HCT116 (cell line): ENCODE measurements at regions not wholly inside any gene's neighbourhood (a gene's known extent, or its start where the extent isn't known, plus 50 kb on each side); places are given as distances from the start of the nearest gene placed in this dataset.

Source experiments
- ATAC-seq: fragments of 200-7000 bp; cut with Tn5 transposase; 2 replicates; pipeline ENCODE4 v1.9.1; 2020; ENCODE audit warnings: mild to moderate bottlenecking, moderate library complexity
- BruUV-seq: library from RNA; stranded (reverse); fragments of 400-500 nt; replicated peaks from 2 replicates; lab custom pipeline; 2021; lab: Mats Ljungman, UMichigan
- CTCF ChIA-PET: fragments of 300-600 bp; sonication (Branson Sonifier 250); formaldehyde crosslinking; loops from one replicate; lab custom pipeline; 2021; ENCODE audit warnings: antibody characterized with exemption; lab: Charles Lee
- POLR2A ChIA-PET: fragments of 300-600, 350-600 bp; sonication (Branson Sonifier 250); formaldehyde crosslinking; loops from one replicate; lab custom pipeline; 2021; ENCODE audit warnings: antibody characterized with exemption; lab: Charles Lee
- RAD21 ChIA-PET, 2 experiments: fragments of 300-600 bp; sonication (Branson Sonifier 250); formaldehyde crosslinking; loops; one replicate each; lab custom pipeline; 2023; ENCODE audit warnings: low total read pairs in 2 of 2; ENCODE audit not compliant: uncharacterized antibody in 2 of 2, unreplicated experiment in 2 of 2, low non-redundant PET in 1 of 2; lab: Charles Lee
- DNase-seq: peaks from one replicate; pipeline ENCODE4 v3.0.0-alpha.2; 2010; ENCODE audit warnings: low read depth, low spot score
- H2AFZ ChIP-seq: fragments of 200-600 bp; shearing (Covaris generic), sonication (generic); 2 replicates; pipeline ENCODE4 v1.6.1; 2017; ENCODE audit warnings: low read depth, mixed run types, mixed read lengths, antibody characterized with exemption, low read length; ENCODE audit not compliant: poor library complexity, severe bottlenecking
- H3K27ac ChIP-seq: 2 replicates; pipeline ENCODE4 v1.5.1; 2012; ENCODE audit warnings: low read depth, low read length
- H3K27me3 ChIP-seq: fragments of 200-600 bp; sonication (generic); 2 replicates; pipeline ENCODE4 v1.6.1; 2016; ENCODE audit warnings: mixed run types, low read length, mixed read lengths; ENCODE audit not compliant: insufficient read depth
- H3K36me3 ChIP-seq, 2 experiments: fragments of 200-500 bp in 1 of 2; fragments of 200-600 bp in 1 of 2; sonication (Bioruptor generic) in 1 of 2; sonication (generic) in 1 of 2; 2 replicates each; pipeline versions ENCODE4 v1.5.1 to v1.6.1; 2014 to 2016; ENCODE audit warnings: low read length in 2 of 2, inconsistent platforms in 1 of 2, mixed read lengths in 1 of 2, mixed run types in 1 of 2; ENCODE audit not compliant: insufficient read depth in 2 of 2, control insufficient read depth in 1 of 2
- H3K4me1 ChIP-seq, 2 experiments: fragments of 200-600 bp in 1 of 2; sonication (generic) in 1 of 2; 2 replicates each; pipeline versions ENCODE4 v1.5.1 to v1.6.1; 2012 to 2017; ENCODE audit warnings: low read length in 2 of 2, inconsistent platforms in 1 of 2, mild to moderate bottlenecking in 1 of 2, mixed read lengths in 1 of 2, mixed run types in 1 of 2, moderate library complexity in 1 of 2; ENCODE audit not compliant: insufficient read depth in 2 of 2, control insufficient read depth in 1 of 2
- H3K4me2 ChIP-seq: fragments of 200-600 bp; sonication (generic); 2 replicates; pipeline ENCODE4 v1.6.1; 2017; ENCODE audit warnings: mixed run types, low read length, mixed read lengths
- H3K4me3 ChIP-seq, 2 experiments: fragments of 200-600 bp in 1 of 2; sonication (generic) in 1 of 2; replicated peaks in 1 of 2; 2 replicates each; pipeline ENCODE4 v1.5.1; 2011 to 2016; ENCODE audit warnings: low read length in 2 of 2, control low read depth in 1 of 2, low read depth in 1 of 2, mild to moderate bottlenecking in 1 of 2, mixed read lengths in 1 of 2, mixed run types in 1 of 2
- H3K79me2 ChIP-seq: fragments of 200-600 bp; sonication (generic); 2 replicates; pipeline ENCODE4 v1.6.1; 2017; ENCODE audit warnings: mild to moderate bottlenecking, mixed run types, low read length, moderate library complexity, mixed read lengths; ENCODE audit not compliant: insufficient read depth
- H3K9ac ChIP-seq: fragments of 200-600 bp; sonication (generic); 2 replicates; pipeline ENCODE4 v1.6.1; 2016; ENCODE audit warnings: low read length, mixed read lengths
- H3K9me2 ChIP-seq: fragments of 200-600 bp; sonication (generic), shearing (Covaris generic); 2 replicates; pipeline ENCODE4 v1.6.1; 2017; ENCODE audit warnings: mixed run types, mild to moderate bottlenecking, moderate library complexity; ENCODE audit not compliant: insufficient read depth
- H3K9me3 ChIP-seq, 2 experiments: fragments of 200-500 bp in 1 of 2; fragments of 200-600 bp in 1 of 2; sonication (Bioruptor generic) in 1 of 2; sonication (generic) in 1 of 2; 2 replicates each; pipeline ENCODE4 v1.6.1; 2014 to 2017; ENCODE audit warnings: low read length in 2 of 2, mixed read lengths in 2 of 2, inconsistent platforms in 1 of 2, low read depth in 1 of 2, mild to moderate bottlenecking in 1 of 2, mixed run types in 1 of 2, moderate library complexity in 1 of 2; ENCODE audit not compliant: control insufficient read depth in 1 of 2, insufficient read depth in 1 of 2
- H4K20me1 ChIP-seq: fragments of 200-600 bp; sonication (generic), shearing (Covaris generic); 2 replicates; pipeline ENCODE4 v1.6.1; 2017; ENCODE audit warnings: mixed run types, mild to moderate bottlenecking, moderate library complexity; ENCODE audit not compliant: insufficient read depth
- ATF3 ChIP-seq: IDR thresholded peaks from 2 replicates; pipeline ENCODE4 v1.6.1; 2012
- CBX3 ChIP-seq: IDR thresholded peaks from 2 replicates; pipeline ENCODE4 v1.6.1; 2012; ENCODE audit warnings: low read depth
- CEBPB ChIP-seq: IDR thresholded peaks from 2 replicates; pipeline ENCODE4 v1.6.1; 2012; ENCODE audit warnings: low read depth
- CTCF ChIP-seq, 3 experiments: fragments of 200-600 bp in 1 of 3; sonication (generic) in 1 of 3; IDR thresholded peaks in 2 of 3; conservative IDR thresholded peaks in 1 of 3; 2 replicates each; pipeline ENCODE4 v1.5.1; 2012 to 2017; ENCODE audit warnings: low read depth in 2 of 3, low read length in 2 of 3, antibody characterized with exemption in 1 of 3, borderline replicate concordance in 1 of 3, control low read depth in 1 of 3, mild to moderate bottlenecking in 1 of 3, mixed read lengths in 1 of 3, mixed run types in 1 of 3, moderate library complexity in 1 of 3; ENCODE audit not compliant: insufficient read depth in 1 of 3
- ELF1 ChIP-seq: IDR thresholded peaks from 2 replicates; pipeline ENCODE4 v1.6.1; 2012; ENCODE audit warnings: low read depth, borderline replicate concordance
- EZH2 ChIP-seq: fragments of 200-600 bp; sonication (generic); IDR thresholded peaks from 2 replicates; pipeline ENCODE4 v1.6.1; 2017; ENCODE audit warnings: antibody characterized with exemption, mixed run types
- EZH2phosphoT487 ChIP-seq: fragments of 200-600 bp; IDR thresholded peaks from 2 replicates; pipeline ENCODE4 v1.6.1; 2018; ENCODE audit warnings: antibody characterized with exemption, borderline replicate concordance
- FOSL1 ChIP-seq: IDR thresholded peaks from 2 replicates; pipeline ENCODE4 v1.6.1; 2012; ENCODE audit warnings: low read depth
- JUND ChIP-seq: IDR thresholded peaks from 2 replicates; pipeline ENCODE4 v1.6.1; 2012
- MAX ChIP-seq: IDR thresholded peaks from 2 replicates; pipeline ENCODE4 v1.6.1; 2012
- POLR2AphosphoS5 ChIP-seq: IDR thresholded peaks from 2 replicates; pipeline ENCODE4 v1.6.1; 2011; ENCODE audit warnings: mild to moderate bottlenecking, low read depth, low read length, moderate library complexity
- REST ChIP-seq: IDR thresholded peaks from 2 replicates; pipeline ENCODE4 v1.6.1; 2012; ENCODE audit warnings: low read depth
- SIN3A ChIP-seq: IDR thresholded peaks from 2 replicates; pipeline ENCODE4 v1.6.1; 2012; ENCODE audit warnings: low read depth
- SP1 ChIP-seq: IDR thresholded peaks from 2 replicates; pipeline ENCODE4 v1.6.1; 2012; ENCODE audit warnings: low read depth
- SRF ChIP-seq: IDR thresholded peaks from 2 replicates; pipeline ENCODE4 v1.6.1; 2012; ENCODE audit warnings: low read depth
- TCF7L2 ChIP-seq: IDR thresholded peaks from 2 replicates; pipeline ENCODE4 v1.7.0; 2011; ENCODE audit warnings: borderline replicate concordance, inconsistent platforms; ENCODE audit not compliant: insufficient read depth, insufficient read length; ENCODE audit errors: extremely low read depth
- YY1 ChIP-seq: IDR thresholded peaks from 2 replicates; pipeline ENCODE4 v1.6.1; 2011; ENCODE audit warnings: low read length, low read depth, moderate library complexity, mild to moderate bottlenecking; ENCODE audit not compliant: insufficient replicate concordance; ENCODE audit errors: extremely low read depth
- ZBTB33 ChIP-seq: IDR thresholded peaks from 2 replicates; pipeline ENCODE4 v1.6.1; 2011; ENCODE audit warnings: mild to moderate bottlenecking, low read length, moderate library complexity; ENCODE audit not compliant: insufficient replicate concordance; ENCODE audit errors: extremely low read depth
- ZFX ChIP-seq: fragments of 450-650 bp; IDR thresholded peaks from 2 replicates; pipeline ENCODE4 v1.6.1; 2017
- ZNF274 ChIP-seq: fragments of 200-500 bp; sonication (Bioruptor generic); IDR thresholded peaks from 2 replicates; pipeline ENCODE4 v1.6.1; 2014; ENCODE audit warnings: mild to moderate bottlenecking, low read depth, low read length, inconsistent platforms
- intact Hi-C: fragments of 100-400 bp; cut with micrococcal nuclease; formaldehyde crosslinking; loops from 2 replicates; pipeline ENCODE4 v1.10.0; 2022

- CTCF ChIA-PET: interaction anchor here (1.9 kb wide), 1 partner anchor 194 kb away, joined by 5 read pairs; no protein-coding TSS in a partner anchor
- H3K9me3 ChIP-seq: no peaks in the 10 kb centered on the region
- no peak overlapping the region for H3K4me3 ChIP-seq
- ATAC-seq (no peak), DNase-seq (no peak)
- H3K27me3 ChIP-seq: no peaks in the 10 kb centered on the region
- no peaks in the 10 kb centered on the region for H3K79me2 ChIP-seq
- no peak overlapping the region for H2AFZ ChIP-seq
- no peak overlapping the region for H3K9ac ChIP-seq
- H3K4me2 ChIP-seq: no peak overlapping the region
- BruUV-seq: no TSS peak
- H3K36me3 ChIP-seq: no peaks in the 10 kb centered on the region
- H3K9me2 ChIP-seq: no peaks in the 10 kb centered on the region
- POLR2A ChIA-PET: no interaction called here
- H3K27ac ChIP-seq: no peak overlapping the region
- no peaks in the 10 kb centered on the region for H3K4me1 ChIP-seq
- no peak for TF ChIP-seq MAX
- no peak for TF ChIP-seq CEBPB
- no peak for TF ChIP-seq ELF1
- no peak for TF ChIP-seq TCF7L2
- no peak for TF ChIP-seq EZH2
- TF ChIP-seq JUND: no peak
- no peak for TF ChIP-seq CTCF (IDR thresholded peaks at IDR 0.05 in 2 of 3, conservative IDR thresholded peaks at IDR 0.05 in 1 of 3; ENCODE audit: borderline replicate concordance in 1 of 3, insufficient read depth in 1 of 3, low read depth in 2 of 3, low read length in 2 of 3)
- no peak for TF ChIP-seq SRF
- TF ChIP-seq SIN3A: no peak
- TF ChIP-seq POLR2AphosphoS5: no peak
- TF ChIP-seq REST: no peak
- TF ChIP-seq EZH2phosphoT487: no peak
- TF ChIP-seq ZBTB33: no peak
- TF ChIP-seq SP1: no peak
- no peak for TF ChIP-seq ATF3
- no peak for TF ChIP-seq ZFX
- TF ChIP-seq YY1: no peak
- no peak for TF ChIP-seq ZNF274
- TF ChIP-seq CBX3: no peak
- no peak for TF ChIP-seq FOSL1
- TF ChIP-seq, all 23 proteins: peak for 0
- intact Hi-C loops: loop anchor here (5.0 kb wide), 1 partner anchor 232 kb away; no protein-coding TSS in a partner anchor
- H4K20me1 ChIP-seq: no peaks in the 10 kb centered on the region
- RAD21 ChIA-PET: no interaction called here
Observed at GRCh38 chr2:191565120-191565519, 112.8 kb upstream of the NABP1 start.
